Glutamatergic neuron (in vitro differentiated cells): ENCODE measurements at regions not wholly inside any gene's neighbourhood (a gene's known extent, or its start where the extent isn't known, plus 50 kb on each side); places are given as distances from the start of the nearest gene placed in this dataset.

Source experiments
- DNase-seq: peaks from one replicate; pipeline ENCODE4 v3.0.0; 2022
- H3K27ac Mint-ChIP-seq: one replicate; pipeline ENCODE4 v1.8.0; 2020; ENCODE audit warnings: mild to moderate bottlenecking, mixed read lengths, inconsistent platforms; ENCODE audit not compliant: unreplicated experiment
- H3K27me3 Mint-ChIP-seq: one replicate; pipeline ENCODE4 v1.8.0; 2020; ENCODE audit warnings: mild to moderate bottlenecking, moderate library complexity, mixed read lengths, inconsistent platforms; ENCODE audit not compliant: unreplicated experiment
- H3K36me3 Mint-ChIP-seq: one replicate; pipeline ENCODE4 v1.8.0; 2020; ENCODE audit warnings: mild to moderate bottlenecking, mixed read lengths, inconsistent platforms; ENCODE audit not compliant: unreplicated experiment
- H3K4me1 Mint-ChIP-seq: one replicate; pipeline ENCODE4 v1.8.0; 2020; ENCODE audit warnings: mild to moderate bottlenecking, low read depth, mixed read lengths, inconsistent platforms; ENCODE audit not compliant: unreplicated experiment
- H3K4me3 Mint-ChIP-seq: one replicate; pipeline ENCODE4 v1.8.0; 2020; ENCODE audit warnings: mild to moderate bottlenecking, mixed read lengths, inconsistent platforms; ENCODE audit not compliant: unreplicated experiment
- H3K9me3 Mint-ChIP-seq: one replicate; pipeline ENCODE4 v1.8.0; 2020; ENCODE audit warnings: mild to moderate bottlenecking, moderate library complexity, mixed read lengths, inconsistent platforms; ENCODE audit not compliant: unreplicated experiment
- CTCF ChIP-seq: fragments of 200-600 bp; sonication (generic); IDR thresholded peaks from one replicate; pipeline ENCODE4 v1.5.0; 2021; ENCODE audit not compliant: partially characterized antibody, unreplicated experiment

GRCh38 chr16:65534121-65534528, 412.3 kb upstream of the CDH11 start:
- DNase-seq: no peak
- Mint-ChIP-seq H3K27me3 (no peaks in the 10 kb centered on the region), H3K4me1 (no peaks in the 10 kb centered on the region), H3K4me3 (no peak overlapping the region), H3K27ac (no peak overlapping the region), H3K9me3 (no peaks in the 10 kb centered on the region), H3K36me3 (no peaks in the 10 kb centered on the region)
- no peak for TF ChIP-seq CTCF

- DNase-seq: no peak
- no peak overlapping the region for H3K4me3 Mint-ChIP-seq
- H3K9me3 Mint-ChIP-seq: no peaks in the 10 kb centered on the region
- no peaks in the 10 kb centered on the region for H3K27me3 Mint-ChIP-seq
- no peaks in the 10 kb centered on the region for H3K4me1 Mint-ChIP-seq
- no peak for TF ChIP-seq CTCF
- no peaks in the 10 kb centered on the region for H3K36me3 Mint-ChIP-seq
- H3K27ac Mint-ChIP-seq: no peak overlapping the region
These were observed 411.0 kb upstream of the CDH11 start for GRCh38 chr16:65532846-65533245.

- no peak for DNase-seq
- Mint-ChIP-seq H3K4me1 (no peaks in the 10 kb centered on the region), H3K27ac (no peak overlapping the region), H3K36me3 (no peaks in the 10 kb centered on the region), H3K4me3 (no peak overlapping the region), H3K9me3 (no peaks in the 10 kb centered on the region), H3K27me3 (no peaks in the 10 kb centered on the region)
- TF ChIP-seq CTCF: no peak
These were observed 410.4 kb upstream of the CDH11 start for GRCh38 chr16:65532258-65532657.

- Mint-ChIP-seq H3K36me3 (no peaks in the 10 kb centered on the region), H3K4me1 (no peaks in the 10 kb centered on the region), H3K4me3 (no peak overlapping the region), H3K27me3 (no peaks in the 10 kb centered on the region), H3K9me3 (no peaks in the 10 kb centered on the region), H3K27ac (no peak overlapping the region)
- DNase-seq: no peak
- no peak for TF ChIP-seq CTCF
These were observed 409.6 kb upstream of the CDH11 start for GRCh38 chr16:65531475-65531874.

GRCh38 chr16:65525707-65526106, 403.8 kb upstream of the CDH11 start:
- no peak for TF ChIP-seq CTCF
- no peak for DNase-seq
- Mint-ChIP-seq H3K36me3 (no peaks in the 10 kb centered on the region), H3K9me3 (no peaks in the 10 kb centered on the region), H3K27me3 (no peaks in the 10 kb centered on the region), H3K4me1 (no peaks in the 10 kb centered on the region), H3K4me3 (no peak overlapping the region), H3K27ac (no peak overlapping the region)
